NCI-H510A treated with DMSO at 0.1 percent for 48 hours (cell line): ENCODE measurements at regions not wholly inside any gene's neighbourhood (a gene's known extent, or its start where the extent isn't known, plus 50 kb on each side); places are given as distances from the start of the nearest gene placed in this dataset.

Experiments
- DNase-seq: peaks from one replicate; lab custom pipeline; 2025; lab: John Stamatoyannopoulos, UW

- DNase-seq = no peak
Measured at GRCh38 chr10:2019803-2020202, 282.5 kb upstream of the ADARB2 start.

GRCh38 chr10:2019281-2019680, 282.0 kb upstream of the ADARB2 start:
- DNase-seq = no peak

- DNase-seq = no peak
Measured at GRCh38 chr10:2014541-2014940, 277.2 kb upstream of the ADARB2 start.

- DNase-seq = no peak
Measured at GRCh38 chr10:2012209-2012608, 274.9 kb upstream of the ADARB2 start.

- no peak for DNase-seq
Measured at GRCh38 chr10:2011106-2011716, 273.9 kb upstream of the ADARB2 start.

- DNase-seq = no peak
Measured at GRCh38 chr10:2005546-2005945, 268.2 kb upstream of the ADARB2 start.

GRCh38 chr10:1992930-1993329, 255.6 kb upstream of the ADARB2 start:
- DNase-seq = no peak

GRCh38 chr10:1989090-1989489, 251.8 kb upstream of the ADARB2 start:
- DNase-seq = no peak

GRCh38 chr10:1981976-1982375, 244.7 kb upstream of the ADARB2 start:
- no peak for DNase-seq

GRCh38 chr10:1980459-1980858, 243.1 kb upstream of the ADARB2 start:
- no peak for DNase-seq

- no peak for DNase-seq
Measured at GRCh38 chr10:1978584-1978983, 241.3 kb upstream of the ADARB2 start.

- DNase-seq = no peak
Measured at GRCh38 chr10:1977461-1977860, 240.1 kb upstream of the ADARB2 start.

GRCh38 chr10:1972406-1972805, 235.1 kb upstream of the ADARB2 start:
- DNase-seq = no peak

- DNase-seq = no peak
Measured at GRCh38 chr10:1968257-1969033, 231.1 kb upstream of the ADARB2 start.

GRCh38 chr10:1966712-1967376, 229.5 kb upstream of the ADARB2 start:
- no peak for DNase-seq

- no peak for DNase-seq
Measured at GRCh38 chr10:1964476-1964875, 227.2 kb upstream of the ADARB2 start.

- DNase-seq = no peak
Measured at GRCh38 chr10:1963341-1963740, 226.0 kb upstream of the ADARB2 start.

GRCh38 chr10:1961989-1962388, 224.7 kb upstream of the ADARB2 start:
- no peak for DNase-seq

- DNase-seq = no peak
Measured at GRCh38 chr10:1960982-1961381, 223.7 kb upstream of the ADARB2 start.

GRCh38 chr10:1957057-1957456, 219.7 kb upstream of the ADARB2 start:
- DNase-seq = no peak

- no peak for DNase-seq
Measured at GRCh38 chr10:1954300-1954699, 217.0 kb upstream of the ADARB2 start.

- DNase-seq = no peak
Measured at GRCh38 chr10:1952126-1953095, 215.1 kb upstream of the ADARB2 start.
